ENCODE measurements at regions not wholly inside any gene's neighbourhood (a gene's known extent, or its start where the extent isn't known, plus 50 kb on each side); places are given as distances from the start of the nearest gene placed in this dataset.

DNA sequence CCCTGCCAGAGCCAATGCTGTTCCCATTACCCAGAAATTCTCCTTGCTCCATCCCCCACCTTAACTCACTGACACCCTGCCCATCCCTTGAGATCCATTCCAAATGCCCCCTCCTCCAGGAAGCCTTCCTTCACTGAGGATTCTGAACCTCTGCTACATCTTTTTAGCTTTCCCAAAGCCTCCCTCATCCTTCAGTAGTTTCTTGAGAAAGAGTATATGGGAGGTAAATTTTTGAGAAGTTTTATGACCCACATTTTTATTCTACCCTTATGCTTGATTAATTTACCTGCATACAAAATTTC, 93.1 kb downstream of the INHBB start:
- no peaks in the 10 kb centered on the region for H3K36me3 ChIP-seq
- DNase-seq: no peak
- no peak for TF ChIP-seq POLR2A (IDR thresholded peaks at IDR 0.05)
- TF ChIP-seq, protein P1, sequence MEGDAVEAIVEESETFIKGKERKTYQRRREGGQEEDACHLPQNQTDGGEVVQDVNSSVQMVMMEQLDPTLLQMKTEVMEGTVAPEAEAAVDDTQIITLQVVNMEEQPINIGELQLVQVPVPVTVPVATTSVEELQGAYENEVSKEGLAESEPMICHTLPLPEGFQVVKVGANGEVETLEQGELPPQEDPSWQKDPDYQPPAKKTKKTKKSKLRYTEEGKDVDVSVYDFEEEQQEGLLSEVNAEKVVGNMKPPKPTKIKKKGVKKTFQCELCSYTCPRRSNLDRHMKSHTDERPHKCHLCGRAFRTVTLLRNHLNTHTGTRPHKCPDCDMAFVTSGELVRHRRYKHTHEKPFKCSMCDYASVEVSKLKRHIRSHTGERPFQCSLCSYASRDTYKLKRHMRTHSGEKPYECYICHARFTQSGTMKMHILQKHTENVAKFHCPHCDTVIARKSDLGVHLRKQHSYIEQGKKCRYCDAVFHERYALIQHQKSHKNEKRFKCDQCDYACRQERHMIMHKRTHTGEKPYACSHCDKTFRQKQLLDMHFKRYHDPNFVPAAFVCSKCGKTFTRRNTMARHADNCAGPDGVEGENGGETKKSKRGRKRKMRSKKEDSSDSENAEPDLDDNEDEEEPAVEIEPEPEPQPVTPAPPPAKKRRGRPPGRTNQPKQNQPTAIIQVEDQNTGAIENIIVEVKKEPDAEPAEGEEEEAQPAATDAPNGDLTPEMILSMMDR (IDR thresholded peaks at IDR 0.05): no peak
- H3K4me1 ChIP-seq: peaks cover 5 to 17% (median 15%) of the 10 kb centered on the region in 12 donors
- no peaks in the 10 kb centered on the region for H3K9me3 ChIP-seq
- peaks cover 6 to 49% (median 23%) of the 10 kb centered on the region in 9 donors for H3K27me3 ChIP-seq
- no peak overlapping the region for H3K4me3 ChIP-seq
- ATAC-seq: no peak
- H3K27ac ChIP-seq: no peak overlapping the region
- intact Hi-C loops (cut with DNase I): loop anchor here in 3 of 10 donors (5.0 to 10.0 kb wide), 3 partner anchors 87 to 236 kb away; no protein-coding TSS in a partner anchor

DNA sequence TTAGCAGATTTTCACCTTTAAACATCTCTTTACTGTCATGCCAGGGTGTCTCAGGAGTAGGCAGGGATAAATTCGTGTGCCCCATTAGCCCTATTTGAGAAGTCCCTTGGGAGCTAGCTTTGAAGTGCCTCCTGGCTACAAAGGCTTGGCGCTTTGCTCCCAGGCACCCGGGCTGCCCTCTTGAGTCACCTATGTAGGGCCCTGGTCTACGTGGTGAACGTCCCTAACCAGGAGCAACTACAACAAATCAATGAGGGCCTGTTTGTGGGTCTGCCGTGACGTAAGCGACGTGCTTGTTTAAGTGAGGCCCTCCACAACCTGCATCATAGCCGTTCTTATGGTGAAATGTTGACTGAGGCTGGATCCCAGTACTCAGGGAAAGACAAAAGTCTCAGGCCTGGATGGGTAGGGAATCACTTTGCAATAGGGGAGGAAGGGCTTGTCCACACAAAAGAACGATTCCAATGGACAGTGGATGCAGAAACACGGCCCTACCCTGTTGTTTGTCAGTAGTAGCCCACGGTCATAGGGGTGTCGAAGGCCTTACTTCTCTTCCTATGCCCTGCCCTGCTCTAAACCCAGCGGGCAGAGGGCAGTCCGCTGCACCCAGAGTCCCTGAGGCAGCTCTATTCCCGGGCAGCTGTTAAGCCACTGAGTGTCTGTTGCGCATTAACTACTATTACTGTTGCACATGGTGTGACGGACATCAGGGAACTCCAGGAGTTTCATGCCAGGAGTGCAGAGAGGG, 93.9 kb downstream of the INHBB start:
- peaks cover 6 to 52% (median 23%) of the 10 kb centered on the region in 9 donors for H3K27me3 ChIP-seq
- H3K36me3 ChIP-seq: no peaks in the 10 kb centered on the region
- H3K9me3 ChIP-seq: no peaks in the 10 kb centered on the region
- ATAC-seq (no peak), DNase-seq (no peak)
- TF ChIP-seq POLR2A (IDR thresholded peaks at IDR 0.05): no peak
- TF ChIP-seq, protein P1 (IDR thresholded peaks at IDR 0.05): no peak
- no peak overlapping the region for H3K27ac ChIP-seq
- peaks cover 5 to 17% (median 15%) of the 10 kb centered on the region in 12 donors for H3K4me1 ChIP-seq
- 91 to 93% (median 92%) methylated on average over 16 to 19 of the region's 19 CpGs for WGBS, 4 donors
- no peak overlapping the region for H3K4me3 ChIP-seq
- intact Hi-C loops (cut with DNase I): loop anchor here in 3 of 10 donors (5.0 to 10.0 kb wide), 3 partner anchors 88 to 235 kb away; no protein-coding TSS in a partner anchor

DNA sequence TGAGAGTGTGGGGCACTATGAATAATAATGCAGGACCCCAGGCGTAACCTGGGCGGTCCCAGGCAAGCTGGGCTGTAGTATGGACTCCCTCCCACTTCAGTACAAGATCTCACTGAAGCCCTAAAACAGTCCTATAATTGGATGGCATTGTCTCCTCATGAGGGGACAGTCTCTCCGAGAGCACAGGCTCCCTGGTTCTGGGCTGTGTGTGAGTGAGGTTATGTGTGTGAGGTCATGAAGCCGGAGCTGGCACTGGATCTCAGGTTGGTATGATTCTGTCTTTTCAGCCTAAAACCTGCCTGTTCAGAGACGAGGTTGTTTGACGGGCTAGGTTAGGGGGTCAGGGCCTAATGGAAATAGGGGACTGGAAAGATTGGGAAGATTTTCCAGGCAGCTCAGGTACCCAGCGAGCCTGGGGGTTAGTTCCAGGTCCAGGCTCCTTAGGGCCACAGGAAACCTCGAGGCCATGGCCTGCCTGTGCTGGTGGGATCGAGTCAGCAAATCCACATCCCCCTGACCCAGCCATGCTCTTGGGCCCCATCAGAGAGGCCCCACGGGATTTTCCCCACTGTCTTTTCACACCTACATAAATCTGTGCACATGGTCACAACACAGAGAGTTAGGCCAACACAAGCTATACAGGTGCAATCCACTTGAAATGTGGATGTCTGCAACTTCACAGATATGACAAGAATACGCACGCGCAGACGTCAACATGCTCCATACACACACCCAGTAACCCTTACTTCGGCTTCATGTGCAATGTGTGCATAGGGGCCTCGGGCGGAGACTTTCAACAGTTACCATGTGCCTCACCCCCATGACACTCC, 94.8 kb downstream of the INHBB start:
- H3K27ac ChIP-seq: no peak overlapping the region
- TF ChIP-seq POLR2A (IDR thresholded peaks at IDR 0.05): no peak
- TF ChIP-seq, protein P1 (IDR thresholded peaks at IDR 0.05): no peak
- no peaks in the 10 kb centered on the region for H3K36me3 ChIP-seq
- no peak for ATAC-seq
- intact Hi-C loops (cut with DNase I): no loop called here
- H3K4me1 ChIP-seq: peaks cover 5 to 17% (median 15%) of the 10 kb centered on the region in 12 donors
- no peak for DNase-seq
- no peak overlapping the region for H3K4me3 ChIP-seq
- H3K9me3 ChIP-seq: no peaks in the 10 kb centered on the region
- WGBS, 4 donors: 89 to 95% (median 93%) methylated on average over 15 to 17 of the region's 17 CpGs
- peaks cover 6 to 52% (median 23%) of the 10 kb centered on the region in 9 donors for H3K27me3 ChIP-seq

DNA sequence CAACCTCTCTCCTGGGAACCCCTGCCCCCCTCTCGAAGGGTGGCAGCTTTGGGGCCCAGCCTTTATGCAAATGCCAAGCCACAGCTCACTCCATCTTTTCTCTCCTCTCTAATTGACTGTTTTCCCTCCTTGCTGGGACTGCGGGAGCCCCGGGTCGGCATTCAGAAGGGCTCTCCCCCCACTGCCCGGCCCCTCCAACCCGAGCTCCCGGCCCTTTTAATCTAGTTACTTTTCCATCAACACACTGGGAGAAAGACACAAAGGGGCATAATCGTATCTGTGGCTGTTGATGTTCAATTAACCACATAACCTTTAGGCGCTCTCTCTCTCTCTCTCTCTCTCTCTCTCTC, 95.4 kb downstream of the INHBB start:
- no peaks in the 10 kb centered on the region for H3K9me3 ChIP-seq
- H3K27ac ChIP-seq: no peak overlapping the region
- intact Hi-C loops (cut with DNase I): no loop called here
- 54 to 69% (median 62%) methylated on average over 9 of the region's 9 CpGs for WGBS, 4 donors
- TF ChIP-seq, protein P1 (IDR thresholded peaks at IDR 0.05): no peak
- TF ChIP-seq POLR2A (IDR thresholded peaks at IDR 0.05): no peak
- ATAC-seq (no peak), DNase-seq (no peak)
- H3K4me3 ChIP-seq: no peak overlapping the region
- H3K36me3 ChIP-seq: no peaks in the 10 kb centered on the region
- peaks cover 6 to 52% (median 23%) of the 10 kb centered on the region in 9 donors for H3K27me3 ChIP-seq
- H3K4me1 ChIP-seq: peaks cover 5 to 17% (median 15%) of the 10 kb centered on the region in 12 donors

Data from heart left ventricle (tissue), 16 donors.